D721Med (cell line): ENCODE measurements at regions not wholly inside any gene's neighbourhood (a gene's known extent, or its start where the extent isn't known, plus 50 kb on each side); places are given as distances from the start of the nearest gene placed in this dataset.

ENCODE experiments used
- DNase-seq: peaks from one replicate; pipeline ENCODE4 v3.0.0; 2011; ENCODE audit warnings: low spot score; ENCODE audit not compliant: insufficient read length
- FAIRE-seq: peaks from 2 replicates; lab custom pipeline; 2011; peaks lifted over from hg19 to GRCh38; lab: Jason Lieb, UNC
- CTCF ChIP-seq: IDR thresholded peaks from 2 replicates; pipeline ENCODE4 v1.5.1; 2012; ENCODE audit warnings: mild to moderate bottlenecking, control low read depth; ENCODE audit not compliant: insufficient read depth; ENCODE audit errors: missing control alignments

DNA sequence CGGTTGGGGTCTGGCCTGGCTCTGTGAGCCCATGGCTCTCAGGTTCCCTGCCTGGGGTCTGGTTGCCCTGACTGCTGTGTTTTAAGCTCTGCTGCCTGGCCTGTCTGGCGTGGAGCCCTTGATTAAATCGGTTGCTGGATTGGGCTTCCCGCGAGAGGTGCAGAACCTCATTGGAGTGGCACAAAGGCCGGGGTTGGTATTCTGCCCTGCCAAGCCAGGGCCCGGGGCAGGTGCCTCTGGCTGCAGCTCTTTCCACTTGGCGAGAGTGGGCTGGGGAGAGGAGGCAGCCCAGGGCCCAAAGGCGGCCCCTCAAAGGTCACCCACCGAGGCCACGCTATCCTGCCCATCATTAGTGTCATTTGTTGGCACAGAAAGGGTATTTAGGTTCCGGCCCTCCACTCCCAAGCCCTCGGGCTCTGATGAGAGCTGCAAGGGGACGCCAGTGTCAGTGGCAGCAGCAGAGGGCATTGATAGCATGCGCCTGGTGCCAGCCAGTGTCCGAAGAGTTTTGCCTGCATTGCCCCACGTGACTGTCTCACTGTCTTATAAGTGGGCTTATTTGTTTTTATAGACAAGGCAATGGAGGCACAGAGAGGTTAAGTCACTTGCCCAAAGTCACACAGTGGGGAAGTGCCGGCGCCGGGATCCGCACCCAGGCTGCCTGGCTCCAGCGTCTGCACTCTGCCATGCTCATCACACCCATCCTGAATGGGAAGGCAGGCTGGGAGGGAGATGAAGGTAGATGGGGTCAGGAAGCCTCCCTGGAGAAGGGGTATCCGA is 68.0 kb upstream of the CIBAR2 start:
- no peak for DNase-seq
- TF ChIP-seq CTCF = no peak
- FAIRE-seq = no peak

GRCh38 chr16:85180827-85181738 is 68.8 kb upstream of the CIBAR2 start:
- TF ChIP-seq CTCF = no peak
- DNase-seq = no peak

DNA sequence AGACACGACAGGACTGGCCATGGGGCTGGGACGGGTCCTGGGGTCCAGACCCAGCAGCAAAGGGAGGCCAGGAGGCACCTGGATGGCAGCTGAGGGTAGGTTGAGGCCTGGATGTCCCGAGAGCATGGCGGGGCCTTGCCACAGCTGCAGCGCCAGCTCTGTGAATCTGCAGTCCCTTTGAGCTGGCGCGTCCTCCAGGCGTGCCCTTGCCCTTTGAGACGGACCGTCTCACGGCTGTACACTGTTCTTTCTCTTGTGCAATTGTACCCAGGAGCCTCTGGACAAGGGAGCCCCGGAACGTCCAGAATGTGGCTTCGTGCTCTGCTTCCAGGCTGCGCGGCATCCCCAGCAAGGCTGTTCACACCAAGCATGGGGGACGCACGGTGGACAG is 69.5 kb upstream of the CIBAR2 start:
- no peak for DNase-seq
- TF ChIP-seq CTCF = no peak

More at GRCh38 chr16:85180827-85181738, 68.8 kb upstream of the CIBAR2 start:
- FAIRE-seq = no peak

GRCh38 chr16:85182286-85182685 is 70.0 kb upstream of the CIBAR2 start:
- FAIRE-seq (no peak), DNase-seq (no peak)
- TF ChIP-seq CTCF = no peak

More for the DNA sequence above, 69.5 kb upstream of the CIBAR2 start:
- no peak for FAIRE-seq

GRCh38 chr16:85182774-85183173 is 70.5 kb upstream of the CIBAR2 start:
- no peak for TF ChIP-seq CTCF
- DNase-seq = no peak
- FAIRE-seq = no peak

- TF ChIP-seq CTCF = no peak
- no peak for DNase-seq
- FAIRE-seq = no peak
These were observed 71.3 kb upstream of the CIBAR2 start for GRCh38 chr16:85183564-85183963.

DNA sequence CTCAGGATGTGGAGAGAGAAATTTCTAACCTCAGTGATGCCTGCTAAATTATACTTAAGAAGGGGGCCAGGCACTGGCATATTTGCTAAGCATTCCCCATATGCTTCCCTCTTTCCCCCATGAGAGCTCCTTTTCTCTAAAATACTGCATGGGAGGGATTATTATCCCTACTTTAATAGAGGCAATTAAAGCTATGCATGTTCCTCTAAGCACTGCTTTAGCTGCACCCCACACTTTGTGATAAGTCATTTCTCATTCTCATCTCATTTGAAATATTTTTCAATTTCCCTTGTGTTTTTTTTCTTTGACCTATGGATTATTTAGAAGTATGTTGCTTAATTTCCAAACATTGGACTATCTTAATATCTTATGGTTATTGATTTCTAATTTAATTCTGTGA is 72.1 kb upstream of the CIBAR2 start:
- no peak for DNase-seq
- no peak for TF ChIP-seq CTCF
- FAIRE-seq = no peak
